ENCODE measurements at regions not wholly inside any gene's neighbourhood (a gene's known extent, or its start where the extent isn't known, plus 50 kb on each side); places are given as distances from the start of the nearest gene placed in this dataset.
"Not testable (repeated sequence)": the region's sequence is repeated elsewhere in the genome, so short reads cannot be mapped to it uniquely, and the experiment has no call there.

- DNase-seq (ENCODE audit: insufficient read length, low spot score): no peak
- no peak for FAIRE-seq
Observed at GRCh38 chr2:51899643-51900042, 867.7 kb upstream of the NRXN1 start.

- DNase-seq (ENCODE audit: insufficient read length, low spot score); FAIRE-seq: not testable (repeated sequence)
Observed at GRCh38 chr2:51894584-51894983, 862.7 kb upstream of the NRXN1 start.

GRCh38 chr2:51888120-51888519 lies 856.2 kb upstream of the NRXN1 start:
- FAIRE-seq (no peak), DNase-seq (ENCODE audit: insufficient read length, low spot score) (no peak)

DNA sequence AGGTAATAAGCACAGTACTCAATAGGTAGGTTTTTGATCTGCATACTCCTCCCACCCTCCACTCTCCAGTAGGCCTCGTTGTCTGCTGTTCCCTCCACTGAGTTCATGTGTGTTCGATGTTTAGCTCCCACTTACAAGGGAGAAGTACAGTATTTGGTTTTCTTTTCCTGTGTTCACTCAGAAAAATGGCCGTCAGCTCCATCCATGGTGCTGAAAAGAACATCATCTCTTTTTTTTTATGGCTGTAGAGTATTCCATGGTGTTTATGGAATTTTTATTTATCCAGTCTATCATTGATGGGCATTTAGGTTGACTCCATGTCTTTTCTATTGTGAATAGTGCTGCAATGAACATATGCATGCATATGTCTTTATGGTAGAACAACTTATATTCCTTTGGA lies 849.7 kb upstream of the NRXN1 start:
- no peak for FAIRE-seq
- no peak for DNase-seq (ENCODE audit: insufficient read length, low spot score)

DNA sequence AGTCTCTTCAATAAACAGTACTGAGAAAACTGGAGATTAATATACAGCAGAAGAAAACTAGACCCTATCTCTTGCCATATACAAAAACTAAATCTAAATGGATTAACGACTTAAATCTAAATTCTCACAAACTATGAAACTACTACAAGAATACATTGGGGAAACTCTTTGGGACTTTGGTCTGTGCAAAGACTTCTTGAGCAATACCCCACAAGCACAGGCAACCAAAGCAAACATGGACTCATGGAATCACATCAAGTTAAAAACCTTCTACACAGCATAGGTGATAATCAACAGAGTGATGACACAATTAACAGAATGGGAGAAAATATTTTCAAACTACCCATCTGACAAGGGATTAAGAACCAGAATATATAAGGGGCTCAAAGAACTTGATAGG lies 848.2 kb upstream of the NRXN1 start:
- DNase-seq (ENCODE audit: insufficient read length, low spot score) (no peak), FAIRE-seq (no peak)

DNA sequence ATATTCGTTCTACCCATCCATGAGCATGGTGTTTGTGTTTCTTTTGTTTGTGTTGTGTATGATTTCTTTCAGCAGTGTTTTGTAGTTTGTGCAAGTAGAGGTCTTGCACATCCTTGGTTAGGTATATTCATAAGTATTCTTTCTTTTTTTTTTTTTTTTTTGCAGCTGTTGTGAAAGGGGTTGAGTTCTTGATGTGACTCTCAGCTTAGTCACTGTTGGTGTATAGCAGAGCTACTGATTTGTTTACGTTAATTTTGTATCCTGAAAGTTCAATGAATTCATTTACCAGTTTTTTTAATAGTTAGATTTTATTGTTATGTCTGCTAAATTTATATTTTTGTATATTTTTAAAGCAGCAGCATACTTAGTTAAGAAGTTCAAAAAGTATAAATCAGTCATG lies 834.4 kb upstream of the NRXN1 start:
- FAIRE-seq (no peak), DNase-seq (ENCODE audit: insufficient read length, low spot score) (no peak)

DNA sequence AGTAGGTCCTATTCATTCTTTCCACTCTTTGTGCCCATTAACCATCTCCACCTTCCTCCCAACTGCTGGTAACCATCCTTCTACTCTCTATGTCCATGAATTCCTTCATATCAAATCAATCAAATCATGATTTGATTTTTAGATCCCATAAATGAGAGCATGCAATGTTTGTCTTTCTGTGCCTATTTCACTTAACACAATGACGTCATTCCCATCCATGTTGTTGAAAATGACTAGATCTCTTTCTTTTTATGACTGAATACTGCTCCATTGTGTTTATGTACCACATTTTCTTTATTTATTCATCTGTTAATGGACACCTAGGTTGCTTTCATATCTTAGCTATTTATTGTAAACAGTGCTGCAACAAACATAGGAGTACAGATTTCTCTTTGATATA lies 827.3 kb upstream of the NRXN1 start:
- FAIRE-seq (no peak), DNase-seq (ENCODE audit: insufficient read length, low spot score) (no peak)

- FAIRE-seq (no peak), DNase-seq (ENCODE audit: insufficient read length, low spot score) (no peak)
Observed at GRCh38 chr2:51855683-51856082, 823.8 kb upstream of the NRXN1 start.

- FAIRE-seq (no peak), DNase-seq (ENCODE audit: insufficient read length, low spot score) (no peak)
Observed at GRCh38 chr2:51846796-51847195, 814.9 kb upstream of the NRXN1 start.

DNA sequence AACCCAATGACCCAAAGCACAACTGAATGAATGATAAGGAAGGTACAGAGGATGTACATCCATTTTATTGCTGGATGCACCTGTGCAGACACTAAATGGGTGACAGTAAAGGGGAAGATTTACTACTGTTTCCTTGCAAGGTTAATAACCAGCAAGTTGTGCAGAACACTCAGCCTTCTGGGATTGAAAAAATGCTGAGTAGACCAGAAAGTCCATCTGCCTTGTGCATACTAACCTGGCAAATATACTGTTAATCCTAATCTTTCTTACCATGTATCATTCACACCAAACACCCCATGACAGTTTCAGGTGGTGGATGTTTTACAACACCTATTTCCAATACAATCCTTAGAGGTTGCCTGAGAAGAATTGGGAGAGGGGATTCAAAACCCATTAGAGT lies 814.1 kb upstream of the NRXN1 start:
- no peak for FAIRE-seq
- DNase-seq (ENCODE audit: insufficient read length, low spot score): no peak

DNA sequence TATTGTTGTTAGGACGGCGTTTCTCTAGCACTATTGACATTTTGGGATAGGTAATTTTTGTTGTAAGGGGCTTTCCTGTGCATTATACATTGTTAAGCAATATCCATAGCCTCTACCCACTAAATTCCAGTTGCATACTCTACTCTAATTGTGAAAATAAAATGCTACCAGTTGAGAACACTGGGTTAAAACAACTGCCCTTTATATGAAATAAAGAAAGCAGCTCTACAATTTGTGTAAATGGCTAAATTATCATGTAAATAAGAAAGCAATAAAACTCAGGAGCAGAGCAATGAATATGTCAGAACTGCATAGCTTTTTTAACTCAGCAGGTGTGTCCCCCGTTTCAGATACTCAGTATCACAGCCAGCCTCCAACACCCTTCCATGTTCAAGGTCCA lies 812.7 kb upstream of the NRXN1 start:
- DNase-seq (ENCODE audit: insufficient read length, low spot score): no peak
- FAIRE-seq: no peak

DNA sequence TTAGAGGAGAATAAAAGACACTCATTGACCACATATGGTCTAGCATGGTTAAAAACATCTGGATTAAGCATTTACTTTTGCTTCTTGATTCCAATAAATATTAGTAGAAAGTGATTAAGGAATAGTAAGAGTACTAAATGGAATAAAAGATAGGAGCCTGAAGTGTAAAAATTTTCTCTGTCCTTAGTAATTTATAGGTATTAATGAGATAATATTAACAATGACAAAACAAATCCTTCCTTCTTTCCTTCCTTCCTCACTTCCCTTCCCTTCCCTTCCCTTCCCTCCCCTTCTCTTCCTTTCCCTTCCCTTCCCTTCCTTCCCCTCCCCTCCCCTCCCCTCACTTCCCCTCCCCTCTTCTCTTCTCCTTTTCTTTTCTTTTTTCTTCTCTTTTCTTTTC lies 797.5 kb upstream of the NRXN1 start:
- DNase-seq (ENCODE audit: insufficient read length, low spot score): no peak
- no peak for FAIRE-seq

DNA sequence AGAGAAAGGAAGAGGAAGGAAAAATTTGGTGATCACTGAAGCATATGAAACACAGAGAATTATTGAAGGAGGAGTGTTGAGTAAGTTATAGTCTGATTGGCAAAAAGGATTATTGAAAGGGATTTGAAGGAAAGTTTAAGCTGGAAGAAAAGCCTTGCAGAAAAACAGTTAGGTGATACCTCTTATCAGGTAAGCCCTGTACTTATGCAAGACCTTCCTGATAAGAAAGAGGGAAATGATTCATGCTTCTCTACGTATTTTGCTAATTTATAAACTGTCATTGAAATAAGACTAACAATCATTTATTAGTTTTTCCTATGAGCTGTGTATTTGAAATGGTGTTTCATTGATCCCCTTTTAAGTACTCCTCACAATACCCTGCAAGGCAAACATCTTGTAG lies 793.9 kb upstream of the NRXN1 start:
- FAIRE-seq (no peak), DNase-seq (ENCODE audit: insufficient read length, low spot score) (no peak)

GRCh38 chr2:51813247-51813646 lies 781.3 kb upstream of the NRXN1 start:
- no peak for FAIRE-seq

DNA sequence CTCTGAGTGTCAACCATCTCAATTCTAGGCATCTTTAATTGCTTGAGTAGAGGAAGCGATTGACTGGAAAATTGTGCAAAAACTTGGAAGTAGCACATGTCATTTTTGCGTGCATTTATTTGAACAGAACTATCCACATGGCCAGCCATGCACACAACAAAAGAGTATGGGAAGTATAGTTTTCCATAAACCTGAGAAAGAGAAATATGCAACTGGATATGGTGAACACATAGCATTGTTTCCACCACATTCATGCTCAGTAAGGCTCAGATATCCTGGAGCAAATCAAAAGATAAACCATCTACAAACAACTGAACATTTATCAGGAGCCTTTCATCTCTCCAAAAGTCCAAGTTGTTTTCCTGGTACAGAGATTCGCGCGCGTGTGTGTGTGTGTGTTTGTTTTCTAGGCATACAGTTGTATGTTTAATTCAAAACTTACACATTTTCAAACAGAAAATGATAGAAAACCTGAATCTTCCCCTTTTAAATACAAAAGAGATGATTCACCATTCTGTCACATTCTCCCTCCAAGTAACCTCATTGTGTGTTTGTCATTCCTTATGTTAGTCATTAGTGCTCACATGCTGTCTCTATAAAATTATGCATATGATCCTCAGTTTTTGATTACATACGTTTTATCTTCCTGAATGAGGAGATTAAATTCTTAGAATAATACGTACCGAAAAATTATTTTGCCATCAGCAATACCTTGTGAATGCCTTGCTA lies 780.4 kb upstream of the NRXN1 start:
- FAIRE-seq (no peak), DNase-seq (ENCODE audit: insufficient read length, low spot score) (no peak)

More at GRCh38 chr2:51813247-51813646, 781.3 kb upstream of the NRXN1 start:
- DNase-seq (ENCODE audit: insufficient read length, low spot score): no peak

DNA sequence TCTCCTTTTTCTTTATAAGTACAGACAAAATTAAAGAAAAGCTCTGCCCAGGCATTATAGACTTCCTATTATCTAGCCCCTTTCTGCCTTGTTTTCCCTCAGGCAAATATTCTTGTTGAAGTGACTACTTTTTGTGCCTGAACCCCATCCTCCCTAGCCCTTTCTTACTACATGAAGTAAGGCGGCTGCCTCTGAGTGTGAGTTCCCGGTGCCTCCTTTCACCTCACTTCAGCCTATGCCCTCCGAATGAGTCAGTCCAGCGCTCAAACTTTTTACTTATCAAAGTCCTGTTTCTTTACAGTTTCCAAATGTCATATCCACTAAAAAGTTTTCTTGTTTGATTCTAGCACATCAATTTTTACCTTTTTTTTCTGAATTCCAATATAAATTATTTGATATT lies 778.3 kb upstream of the NRXN1 start:
- FAIRE-seq (no peak), DNase-seq (ENCODE audit: insufficient read length, low spot score) (no peak)

GRCh38 chr2:51807229-51807628 lies 775.3 kb upstream of the NRXN1 start:
- DNase-seq (ENCODE audit: insufficient read length, low spot score) (no peak), FAIRE-seq (no peak)

GRCh38 chr2:51795248-51795888 lies 763.4 kb upstream of the NRXN1 start:
- no peak for DNase-seq (ENCODE audit: insufficient read length, low spot score)
- no peak for FAIRE-seq

DNA sequence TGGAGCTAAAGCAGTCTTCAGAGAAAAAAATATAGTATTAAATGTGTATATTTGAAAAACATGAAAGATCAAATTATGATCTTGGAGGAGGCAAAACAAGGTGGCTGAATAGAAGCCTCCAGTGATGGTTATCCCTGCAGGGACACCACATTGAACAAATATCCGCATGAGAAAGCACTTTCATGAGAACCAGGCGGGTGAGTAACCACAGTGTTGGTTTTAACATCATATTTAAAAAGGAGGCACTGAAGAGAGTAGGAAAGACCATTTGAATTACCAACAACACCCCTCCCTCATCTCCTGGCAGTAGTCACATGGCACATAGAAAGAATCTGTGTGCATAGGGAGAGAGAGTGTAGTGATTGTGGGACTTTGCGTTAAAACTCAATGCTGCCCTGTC lies 759.6 kb upstream of the NRXN1 start:
- FAIRE-seq (no peak), DNase-seq (ENCODE audit: insufficient read length, low spot score) (no peak)

GRCh38 chr2:51790854-51791253 lies 758.9 kb upstream of the NRXN1 start:
- DNase-seq (ENCODE audit: insufficient read length, low spot score) (no peak), FAIRE-seq (no peak)

GRCh38 chr2:51789918-51790317 lies 758.0 kb upstream of the NRXN1 start:
- no peak for DNase-seq (ENCODE audit: insufficient read length, low spot score)
- no peak for FAIRE-seq

DNA sequence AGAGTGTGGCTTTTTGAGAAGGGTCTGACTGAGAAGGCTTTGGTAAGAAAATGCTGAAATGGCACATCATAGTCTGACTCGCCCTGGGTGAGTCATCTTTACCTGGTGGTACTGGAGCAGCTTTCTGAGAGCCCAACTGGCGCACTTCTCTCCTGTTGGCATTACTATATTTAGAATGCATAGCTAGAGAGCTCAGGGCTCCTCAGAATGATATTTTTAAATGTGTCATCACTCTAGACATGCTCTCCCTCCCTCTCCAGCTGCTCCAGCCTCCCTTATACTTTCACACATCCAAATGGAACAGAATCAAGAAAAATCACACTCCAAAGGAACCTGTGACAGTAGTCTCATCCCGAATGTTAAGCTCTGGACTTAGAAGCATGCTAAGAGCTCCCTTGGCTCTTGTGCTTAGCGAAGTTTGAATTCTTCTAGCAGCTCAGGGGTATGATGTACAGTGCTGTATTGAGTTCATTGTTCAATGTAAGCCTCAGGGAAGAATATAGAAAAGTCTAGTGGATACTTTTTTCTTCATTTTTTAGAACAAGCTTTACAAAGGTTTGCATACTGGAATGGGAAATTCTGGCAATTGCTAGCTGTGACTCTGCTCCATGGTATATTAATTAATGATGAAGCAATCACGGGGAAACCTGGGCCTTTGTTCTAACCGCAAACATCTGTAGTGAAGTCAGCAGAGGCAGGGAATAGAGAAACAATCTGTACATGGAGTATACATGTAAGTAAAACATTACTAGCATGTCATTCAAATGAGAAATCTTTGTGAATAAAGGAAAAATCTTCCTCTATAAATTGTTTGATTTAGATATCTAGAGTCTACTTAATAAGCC lies 751.2 kb upstream of the NRXN1 start:
- DNase-seq (ENCODE audit: insufficient read length, low spot score): no peak
- FAIRE-seq: no peak

Data from GM19239 (cell line).